Loucy (cell line): ENCODE measurements at regions not wholly inside any gene's neighbourhood (a gene's known extent, or its start where the extent isn't known, plus 50 kb on each side); places are given as distances from the start of the nearest gene placed in this dataset.

ENCODE experiments used
- H2AFZ ChIP-seq: fragments of 200-600 bp; sonication (generic); 2 replicates; pipeline ENCODE4 v1.6.0; 2016; ENCODE audit warnings: antibody characterized with exemption, mild to moderate bottlenecking, low read length, moderate library complexity
- H3F3A ChIP-seq: fragments of 200-600 bp; 2 replicates; pipeline ENCODE4 v1.6.0; 2016; ENCODE audit warnings: antibody characterized with exemption, low read depth, mild to moderate bottlenecking
- H3K27me3 ChIP-seq: fragments of 200-600 bp; sonication (generic); 2 replicates; pipeline ENCODE4 v1.6.1; 2014; ENCODE audit warnings: low read length, mild to moderate bottlenecking; ENCODE audit not compliant: insufficient read depth, poor library complexity, severe bottlenecking
- H3K36me3 ChIP-seq: fragments of 200-600 bp; sonication (generic); 2 replicates; pipeline ENCODE4 v1.6.1; 2016; ENCODE audit warnings: low read length; ENCODE audit not compliant: insufficient read depth
- H3K4me1 ChIP-seq: fragments of 200-600 bp; sonication (generic); 2 replicates; pipeline ENCODE4 v1.5.1; 2014; ENCODE audit warnings: low read length, mild to moderate bottlenecking; ENCODE audit not compliant: insufficient read depth, poor library complexity, severe bottlenecking
- H3K4me2 ChIP-seq: fragments of 200-600 bp; sonication (generic); 2 replicates; pipeline ENCODE4 v1.6.0; 2014; ENCODE audit warnings: antibody characterized with exemption, low read length, low read depth, mild to moderate bottlenecking; ENCODE audit not compliant: poor library complexity, severe bottlenecking
- H3K4me3 ChIP-seq: fragments of 200-600 bp; sonication (generic); 2 replicates; pipeline ENCODE4 v1.5.1; 2014; ENCODE audit warnings: low read length, mild to moderate bottlenecking, mixed read lengths; ENCODE audit not compliant: poor library complexity, severe bottlenecking
- H3K79me2 ChIP-seq: fragments of 200-600 bp; sonication (generic); 2 replicates; pipeline ENCODE4 v1.6.1; 2014; ENCODE audit warnings: low read length; ENCODE audit not compliant: insufficient read depth
- H3K9ac ChIP-seq: fragments of 200-600 bp; sonication (generic); 2 replicates; pipeline ENCODE4 v1.6.0; 2014; ENCODE audit warnings: mild to moderate bottlenecking, low read depth, low read length, moderate library complexity; ENCODE audit not compliant: poor library complexity, severe bottlenecking
- H3K9me2 ChIP-seq: fragments of 200-600 bp; sonication (generic); replicated peaks from 2 replicates; pipeline ENCODE4 v1.6.1; 2016; ENCODE audit warnings: low read depth, low read length, mixed read lengths
- H3K9me3 ChIP-seq: fragments of 200-600 bp; sonication (generic); 2 replicates; pipeline ENCODE4 v1.6.1; 2014; ENCODE audit warnings: mild to moderate bottlenecking, antibody characterized with exemption, low read length, low read depth; ENCODE audit not compliant: insufficient read depth
- H4K20me1 ChIP-seq: fragments of 200-600 bp; sonication (generic); 2 replicates; pipeline ENCODE4 v1.6.0; 2014; ENCODE audit warnings: antibody characterized with exemption, low read length, mild to moderate bottlenecking; ENCODE audit not compliant: insufficient read depth, poor library complexity, severe bottlenecking
- EZH2phosphoT487 ChIP-seq: fragments of 200-600 bp; IDR thresholded peaks from 2 replicates; pipeline ENCODE4 v1.6.1; 2018; ENCODE audit warnings: antibody characterized with exemption, mild to moderate bottlenecking, moderate library complexity, borderline replicate concordance
- TF ChIP-seq, protein P1 (sequence below): fragments of 200-600 bp; sonication (generic); conservative IDR thresholded peaks from 2 replicates; pipeline ENCODE4 v1.5.1; 2014; ENCODE audit warnings: mild to moderate bottlenecking, antibody characterized with exemption, low read length

DNA sequence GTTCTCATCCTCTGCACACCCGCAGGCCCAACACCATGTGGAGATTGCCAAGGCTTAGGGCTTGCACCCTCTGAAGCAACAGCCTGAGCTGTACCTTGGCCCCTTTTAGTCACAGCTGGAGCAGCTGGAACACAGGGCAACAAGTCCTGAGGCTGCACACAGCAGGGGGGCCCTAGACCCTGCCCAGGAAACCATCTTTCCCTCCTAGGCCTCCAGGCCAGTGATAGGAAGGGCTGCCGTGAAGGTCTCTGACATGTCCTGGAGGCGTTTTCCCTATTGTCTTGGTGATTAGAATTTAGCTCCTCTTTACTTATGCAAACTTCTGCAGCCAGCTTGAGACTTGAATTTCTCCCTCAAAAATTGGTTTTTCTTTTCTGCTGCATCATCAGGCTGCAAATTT is 373.5 kb upstream of the CLEC14A start:
- Histone ChIP-seq H3K36me3 (no peaks in the 10 kb centered on the region), H3K4me3 (no peak overlapping the region), H3K9me2 (no peaks in the 10 kb centered on the region), H3K9ac (no peak overlapping the region), H3K9me3 (no peaks in the 10 kb centered on the region), H3K4me1 (no peaks in the 10 kb centered on the region), H3K79me2 (no peaks in the 10 kb centered on the region), H3K27me3 (no peaks in the 10 kb centered on the region), H3F3A (no peaks in the 10 kb centered on the region), H4K20me1 (no peaks in the 10 kb centered on the region), H3K4me2 (no peak overlapping the region), H2AFZ (no peak overlapping the region)
- TF ChIP-seq, protein P1, sequence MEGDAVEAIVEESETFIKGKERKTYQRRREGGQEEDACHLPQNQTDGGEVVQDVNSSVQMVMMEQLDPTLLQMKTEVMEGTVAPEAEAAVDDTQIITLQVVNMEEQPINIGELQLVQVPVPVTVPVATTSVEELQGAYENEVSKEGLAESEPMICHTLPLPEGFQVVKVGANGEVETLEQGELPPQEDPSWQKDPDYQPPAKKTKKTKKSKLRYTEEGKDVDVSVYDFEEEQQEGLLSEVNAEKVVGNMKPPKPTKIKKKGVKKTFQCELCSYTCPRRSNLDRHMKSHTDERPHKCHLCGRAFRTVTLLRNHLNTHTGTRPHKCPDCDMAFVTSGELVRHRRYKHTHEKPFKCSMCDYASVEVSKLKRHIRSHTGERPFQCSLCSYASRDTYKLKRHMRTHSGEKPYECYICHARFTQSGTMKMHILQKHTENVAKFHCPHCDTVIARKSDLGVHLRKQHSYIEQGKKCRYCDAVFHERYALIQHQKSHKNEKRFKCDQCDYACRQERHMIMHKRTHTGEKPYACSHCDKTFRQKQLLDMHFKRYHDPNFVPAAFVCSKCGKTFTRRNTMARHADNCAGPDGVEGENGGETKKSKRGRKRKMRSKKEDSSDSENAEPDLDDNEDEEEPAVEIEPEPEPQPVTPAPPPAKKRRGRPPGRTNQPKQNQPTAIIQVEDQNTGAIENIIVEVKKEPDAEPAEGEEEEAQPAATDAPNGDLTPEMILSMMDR = no peak
- no peak for TF ChIP-seq EZH2phosphoT487

DNA sequence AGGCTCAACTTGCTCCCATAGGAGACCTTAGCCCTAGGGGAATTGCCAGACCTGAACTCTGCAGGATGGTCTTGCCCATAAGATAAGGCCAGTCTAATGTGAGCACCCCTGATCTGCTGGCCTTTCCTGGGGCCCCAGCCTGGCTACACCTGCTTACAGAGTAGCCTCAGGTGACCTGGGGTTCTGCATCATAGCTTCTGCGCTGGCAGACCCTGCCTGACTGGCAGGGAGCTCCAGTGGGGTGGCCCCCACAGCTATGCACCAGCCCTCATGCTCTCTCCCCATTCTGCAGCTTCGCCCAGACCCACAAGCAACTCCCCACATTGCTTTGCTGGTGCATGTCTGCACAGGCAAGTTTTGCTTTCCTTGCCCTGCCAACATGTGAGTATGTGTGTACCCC is 371.3 kb upstream of the CLEC14A start:
- H4K20me1 ChIP-seq = no peaks in the 10 kb centered on the region

DNA sequence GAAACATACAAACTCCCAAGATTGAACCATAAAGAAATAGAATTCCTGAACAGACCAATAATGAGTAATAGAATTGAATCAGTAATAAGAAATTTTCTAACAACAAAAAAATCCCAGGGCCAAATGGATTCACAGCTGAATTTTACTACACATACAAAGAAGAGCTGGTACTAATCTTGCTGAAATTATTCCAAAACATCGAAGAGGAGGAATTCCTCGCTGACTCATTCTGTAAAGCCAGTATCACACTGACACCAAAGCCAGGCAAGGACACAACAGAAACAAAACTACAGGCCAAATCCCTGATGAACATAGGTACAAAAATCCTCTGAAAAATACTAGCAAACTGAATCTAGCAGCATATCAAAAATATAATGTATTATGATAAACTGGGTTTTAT is 367.8 kb upstream of the CLEC14A start:
- Histone ChIP-seq H3K36me3 (no peaks in the 10 kb centered on the region), H3K9me3 (no peaks in the 10 kb centered on the region), H3K79me2 (no peaks in the 10 kb centered on the region), H3K9ac (no peak overlapping the region), H3K4me1 (no peaks in the 10 kb centered on the region), H4K20me1 (no peaks in the 10 kb centered on the region), H3K9me2 (no peaks in the 10 kb centered on the region), H3K4me2 (no peak overlapping the region), H2AFZ (no peak overlapping the region), H3K4me3 (no peak overlapping the region), H3F3A (no peaks in the 10 kb centered on the region), H3K27me3 (no peaks in the 10 kb centered on the region)
- TF ChIP-seq EZH2phosphoT487 = no peak
- TF ChIP-seq, protein P1 = no peak

More for the DNA sequence above, 371.3 kb upstream of the CLEC14A start:
- Histone ChIP-seq H2AFZ (no peak overlapping the region), H3K9ac (no peak overlapping the region), H3K4me2 (no peak overlapping the region), H3K36me3 (no peaks in the 10 kb centered on the region), H3K27me3 (no peaks in the 10 kb centered on the region), H3F3A (no peaks in the 10 kb centered on the region), H3K79me2 (no peaks in the 10 kb centered on the region), H3K4me3 (no peak overlapping the region), H3K9me3 (no peaks in the 10 kb centered on the region), H3K4me1 (no peaks in the 10 kb centered on the region), H3K9me2 (no peaks in the 10 kb centered on the region)
- TF ChIP-seq, protein P1 = no peak
- TF ChIP-seq EZH2phosphoT487 = no peak
